GM12873 (cell line): ENCODE measurements at regions not wholly inside any gene's neighbourhood (a gene's known extent, or its start where the extent isn't known, plus 50 kb on each side); places are given as distances from the start of the nearest gene placed in this dataset.

Experiments used
- TF ChIP-seq, protein P1 (sequence below): IDR thresholded peaks from 2 replicates; pipeline ENCODE4 v1.5.1; 2012; ENCODE audit warnings: low read depth, mild to moderate bottlenecking, moderate library complexity, low read length, control low read depth; ENCODE audit not compliant: insufficient read depth; ENCODE audit errors: missing control alignments

DNA sequence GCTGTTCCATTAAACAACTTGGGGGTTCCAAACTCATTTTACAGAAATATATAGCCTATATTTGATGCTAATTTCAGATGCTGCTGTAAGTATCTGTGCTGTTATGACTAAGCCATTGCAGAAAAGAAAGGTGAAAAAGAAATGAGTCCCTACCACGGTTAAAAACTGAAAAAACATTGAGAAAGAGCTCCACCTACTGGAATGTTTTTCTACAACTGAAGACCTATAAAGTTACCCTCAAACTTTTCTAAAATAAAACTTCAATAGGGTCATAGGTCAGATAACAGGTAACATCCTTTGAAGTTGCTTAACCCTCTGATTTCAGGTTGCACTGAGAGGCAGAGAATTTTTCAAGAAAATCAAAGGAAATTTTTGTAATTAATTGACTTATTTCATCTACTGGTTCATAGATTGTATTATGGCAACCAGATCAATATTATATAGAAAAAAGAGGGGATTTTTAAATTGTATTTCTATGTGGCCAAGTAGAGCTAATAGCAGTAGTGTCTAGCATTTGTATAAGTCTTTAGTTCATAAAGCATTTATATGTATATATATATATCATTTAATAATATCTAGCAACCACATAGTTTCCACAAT is 279.9 kb downstream of the RPS29 start:
- TF ChIP-seq, protein P1, sequence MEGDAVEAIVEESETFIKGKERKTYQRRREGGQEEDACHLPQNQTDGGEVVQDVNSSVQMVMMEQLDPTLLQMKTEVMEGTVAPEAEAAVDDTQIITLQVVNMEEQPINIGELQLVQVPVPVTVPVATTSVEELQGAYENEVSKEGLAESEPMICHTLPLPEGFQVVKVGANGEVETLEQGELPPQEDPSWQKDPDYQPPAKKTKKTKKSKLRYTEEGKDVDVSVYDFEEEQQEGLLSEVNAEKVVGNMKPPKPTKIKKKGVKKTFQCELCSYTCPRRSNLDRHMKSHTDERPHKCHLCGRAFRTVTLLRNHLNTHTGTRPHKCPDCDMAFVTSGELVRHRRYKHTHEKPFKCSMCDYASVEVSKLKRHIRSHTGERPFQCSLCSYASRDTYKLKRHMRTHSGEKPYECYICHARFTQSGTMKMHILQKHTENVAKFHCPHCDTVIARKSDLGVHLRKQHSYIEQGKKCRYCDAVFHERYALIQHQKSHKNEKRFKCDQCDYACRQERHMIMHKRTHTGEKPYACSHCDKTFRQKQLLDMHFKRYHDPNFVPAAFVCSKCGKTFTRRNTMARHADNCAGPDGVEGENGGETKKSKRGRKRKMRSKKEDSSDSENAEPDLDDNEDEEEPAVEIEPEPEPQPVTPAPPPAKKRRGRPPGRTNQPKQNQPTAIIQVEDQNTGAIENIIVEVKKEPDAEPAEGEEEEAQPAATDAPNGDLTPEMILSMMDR, result peak; percentile 48

DNA sequence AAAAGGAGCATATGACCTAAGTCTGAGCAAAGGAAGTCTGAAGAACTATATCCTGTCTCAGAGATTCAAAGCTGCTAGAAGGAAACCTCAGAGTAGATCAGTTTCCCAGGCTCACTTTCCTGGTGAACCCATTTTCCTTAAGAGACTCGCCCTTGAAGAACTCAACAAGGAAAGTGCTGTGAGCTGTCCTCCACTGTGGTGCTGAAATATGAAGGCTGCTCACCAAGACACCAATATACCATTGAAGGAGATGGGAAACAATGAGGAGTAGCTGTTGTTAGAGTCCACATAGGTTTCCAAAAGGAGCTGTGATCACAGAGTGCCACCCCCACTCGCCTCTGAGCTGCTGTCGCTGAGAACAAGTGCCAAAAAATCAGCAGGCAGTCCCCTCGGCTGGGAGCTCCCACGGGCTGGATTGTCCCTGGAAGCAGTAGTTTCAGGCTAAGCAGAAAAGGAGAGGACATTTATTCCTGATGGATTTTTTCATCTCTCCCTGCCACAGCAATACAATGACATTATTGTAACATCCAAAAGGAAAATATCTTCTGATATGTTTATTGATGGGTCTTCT is 282.1 kb downstream of the RPS29 start:
- TF ChIP-seq, protein P1, result no peak

DNA sequence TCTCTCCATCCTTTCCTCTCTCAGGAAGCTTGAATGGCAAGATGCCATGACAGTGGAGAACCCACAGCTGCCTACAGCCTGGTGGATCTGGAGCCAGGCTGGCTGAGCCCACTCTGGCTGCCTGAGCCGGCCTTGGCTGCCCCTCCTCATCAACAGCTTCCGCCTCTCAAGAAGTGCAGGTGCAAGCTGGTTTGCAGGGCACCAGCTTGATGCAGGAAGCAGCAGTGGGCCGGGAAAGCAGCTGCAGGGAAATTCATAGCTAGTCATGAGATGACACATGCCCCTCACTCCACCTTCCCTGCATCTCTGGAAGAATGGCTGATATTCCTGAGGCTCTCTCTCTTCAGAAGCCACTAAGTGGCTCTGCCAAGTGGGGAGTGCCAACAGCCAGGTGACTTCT is 289.1 kb downstream of the RPS29 start:
- TF ChIP-seq, protein P1, result no peak

DNA sequence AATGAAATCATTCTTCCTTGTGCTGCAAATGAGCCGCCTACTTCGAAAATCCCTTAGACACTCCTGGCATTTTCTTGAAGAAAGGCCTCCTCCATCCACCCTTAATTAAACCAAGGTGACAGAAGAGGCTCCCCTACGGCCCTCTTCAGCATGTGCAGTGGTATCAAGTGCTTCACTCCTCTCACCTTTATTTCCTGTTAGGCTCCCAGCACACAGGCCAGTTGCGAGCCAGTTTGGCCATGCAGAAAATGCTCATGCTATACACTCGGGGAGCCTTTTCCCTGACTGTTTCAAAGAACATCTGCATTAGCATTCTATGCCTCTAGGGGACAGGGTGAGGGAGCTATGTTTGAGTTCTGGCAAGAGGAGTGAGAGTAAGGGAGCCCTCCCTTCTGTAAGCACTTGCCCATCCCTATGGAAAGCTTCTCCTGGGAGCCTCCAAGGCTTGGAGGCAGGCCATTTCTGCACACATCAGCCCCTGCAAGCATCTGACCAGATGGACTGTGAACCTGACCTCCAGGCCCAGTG is 291.5 kb downstream of the RPS29 start:
- TF ChIP-seq, protein P1, result no peak

DNA sequence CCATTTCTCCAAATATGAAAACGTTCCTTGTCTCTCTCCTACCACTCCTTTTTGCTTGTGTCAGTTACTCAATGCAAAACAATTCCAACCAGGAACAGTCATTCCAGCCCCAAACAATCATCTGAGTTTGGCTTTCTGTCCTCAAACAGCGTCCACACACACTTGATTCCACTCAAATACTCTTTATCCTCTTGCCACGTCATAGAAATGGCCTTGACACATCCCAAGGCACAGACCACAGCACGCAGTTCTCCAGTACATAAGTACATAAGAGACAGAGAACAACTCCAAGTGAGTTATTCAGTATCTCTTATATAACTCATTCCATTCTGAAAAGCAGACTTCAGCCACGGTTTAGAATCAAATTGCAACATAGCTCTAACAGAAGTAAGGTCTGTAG is 299.2 kb downstream of the RPS29 start:
- TF ChIP-seq, protein P1, result no peak

DNA sequence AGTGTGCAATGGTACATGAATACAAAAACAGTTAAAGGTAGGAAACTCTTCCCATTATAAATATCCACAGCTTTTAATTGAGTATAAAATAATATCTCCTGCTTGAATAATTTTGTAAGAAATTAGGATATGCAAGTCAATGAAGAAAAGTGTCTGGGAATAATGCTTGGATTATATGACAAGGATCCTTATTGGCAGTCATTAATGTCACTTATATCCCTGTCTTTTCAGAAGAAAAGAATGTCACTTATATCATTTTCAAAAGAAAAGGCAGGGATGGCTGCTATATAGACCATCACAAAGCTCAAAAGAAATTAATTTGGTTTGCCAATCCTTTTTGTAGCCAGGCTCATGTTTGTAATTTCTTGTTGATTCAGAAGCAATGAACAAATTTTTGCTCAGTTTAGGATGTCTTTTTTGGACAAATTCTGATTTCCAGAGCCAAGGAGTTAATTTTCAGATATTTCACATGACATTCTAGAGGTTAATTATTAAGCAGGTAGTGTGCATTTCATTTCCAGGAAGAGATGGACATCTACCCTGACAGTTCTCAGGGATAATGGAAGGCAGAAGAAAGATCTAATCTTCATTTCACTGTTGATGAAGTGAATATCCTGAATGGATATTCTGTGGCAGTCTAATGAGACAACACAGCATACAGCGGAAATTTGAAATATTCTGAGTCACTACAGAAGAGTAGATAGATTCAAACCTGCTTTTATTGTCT is 299.8 kb downstream of the RPS29 start:
- TF ChIP-seq, protein P1, result no peak

DNA sequence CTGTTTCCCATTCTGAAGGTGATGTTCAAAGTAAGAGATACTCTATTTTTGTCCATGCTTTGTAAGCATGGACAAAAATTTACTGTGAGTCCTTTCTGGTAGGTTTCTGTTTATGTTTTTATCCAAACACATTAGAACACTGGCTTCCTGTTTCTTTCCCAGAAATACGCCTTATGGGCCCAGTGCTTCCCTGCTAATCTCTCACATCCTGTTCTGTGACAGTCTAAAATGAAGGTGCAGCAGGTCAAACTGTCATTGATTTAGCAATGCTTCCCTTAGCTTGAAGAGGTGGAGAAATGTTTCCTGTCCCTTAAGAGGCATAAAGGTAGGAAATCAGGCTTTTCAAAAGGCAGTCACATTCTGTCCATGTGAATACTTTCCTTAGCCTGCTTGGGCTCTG is 305.6 kb downstream of the RPS29 start:
- TF ChIP-seq, protein P1, result no peak
